Lower leg skin (tissue), 4 donors: ENCODE measurements at regions not wholly inside any gene's neighbourhood (a gene's known extent, or its start where the extent isn't known, plus 50 kb on each side); places are given as distances from the start of the nearest gene placed in this dataset.

Experiments used
- DNase-seq, 2 donors: peaks; one replicate each; pipeline ENCODE4 v3.0.0-alpha.2; 2019; ENCODE audit warnings: low spot score in 2 of 2
- H3K4me3 ChIP-seq: fragments of 200-600 bp; sonication (generic); 2 replicates; pipeline ENCODE4 v1.5.1; 2017; ENCODE audit warnings: mild to moderate bottlenecking, low read depth; ENCODE audit not compliant: poor library complexity, severe bottlenecking
- CTCF ChIP-seq, 3 donors: fragments of 450-650 bp; IDR thresholded peaks; one replicate each; pipeline ENCODE4 v1.5.1; 2016; ENCODE audit warnings: antibody characterized with exemption in 3 of 3, mild to moderate bottlenecking in 3 of 3, moderate library complexity in 2 of 3
- POLR2A ChIP-seq, 2 donors: fragments of 450-650 bp; IDR thresholded peaks; one replicate each; pipeline ENCODE4 v1.6.1; 2016 to 2017; ENCODE audit warnings: antibody characterized with exemption in 2 of 2, mild to moderate bottlenecking in 1 of 2, moderate library complexity in 1 of 2
- WGBS, 2 donors: methylation state at CpG; one replicate each; pipeline ENCODE4 v1.1.5; 2018; 5-methylcytosine and 5-hydroxymethylcytosine counted together
- intact Hi-C: fragments of 100-400 bp; cut with DNase I; formaldehyde crosslinking; loops from one replicate; pipeline ENCODE4 v1.15.0; 2023; ENCODE audit warnings: low total_unique reads

- TF ChIP-seq POLR2A (IDR thresholded peaks at IDR 0.05) (no peak), CTCF (IDR thresholded peaks at IDR 0.05) (no peak)
- WGBS, 2 donors: 47 to 51% methylated on average over 4 of the region's 4 CpGs
- no peak overlapping the region for H3K4me3 ChIP-seq
- intact Hi-C loops: no loop called here
- DNase-seq: no peak
Observed at GRCh38 chr12:58513301-58513834, 406.9 kb downstream of the LRIG3 start.

DNA sequence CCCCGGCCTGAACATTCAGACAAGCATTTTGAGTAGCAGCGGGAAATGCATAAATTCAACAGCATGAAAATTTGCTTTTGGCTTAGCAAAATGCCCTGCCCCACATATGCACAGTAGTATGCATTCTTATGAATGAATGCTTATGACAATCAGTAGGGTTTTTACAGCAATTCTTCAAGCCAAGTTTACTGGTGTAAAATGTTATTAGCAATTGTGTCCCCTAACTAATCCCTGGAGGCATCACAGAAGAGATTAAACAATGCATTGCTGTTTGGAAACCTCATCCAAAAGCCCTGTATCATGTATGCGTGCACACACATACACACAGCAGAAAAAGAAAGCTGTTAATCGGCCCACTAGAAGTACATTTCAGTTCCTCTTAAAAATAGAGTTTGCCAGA is 406.5 kb downstream of the LRIG3 start:
- WGBS, 2 donors: 54 to 60% methylated on average over 4 of the region's 4 CpGs
- no peak for DNase-seq
- no peak overlapping the region for H3K4me3 ChIP-seq
- no peak for TF ChIP-seq POLR2A (IDR thresholded peaks at IDR 0.05)
- no peak for TF ChIP-seq CTCF (IDR thresholded peaks at IDR 0.05)
- intact Hi-C loops: no loop called here

- intact Hi-C loops: no loop called here
- WGBS, 2 donors: 85 to 100% methylated on average over 1 of the region's 1 CpG
- DNase-seq: no peak
- H3K4me3 ChIP-seq: no peak overlapping the region
- TF ChIP-seq CTCF (IDR thresholded peaks at IDR 0.05): no peak
- no peak for TF ChIP-seq POLR2A (IDR thresholded peaks at IDR 0.05)
Observed at GRCh38 chr12:58519839-58520238, 400.5 kb downstream of the LRIG3 start.

DNA sequence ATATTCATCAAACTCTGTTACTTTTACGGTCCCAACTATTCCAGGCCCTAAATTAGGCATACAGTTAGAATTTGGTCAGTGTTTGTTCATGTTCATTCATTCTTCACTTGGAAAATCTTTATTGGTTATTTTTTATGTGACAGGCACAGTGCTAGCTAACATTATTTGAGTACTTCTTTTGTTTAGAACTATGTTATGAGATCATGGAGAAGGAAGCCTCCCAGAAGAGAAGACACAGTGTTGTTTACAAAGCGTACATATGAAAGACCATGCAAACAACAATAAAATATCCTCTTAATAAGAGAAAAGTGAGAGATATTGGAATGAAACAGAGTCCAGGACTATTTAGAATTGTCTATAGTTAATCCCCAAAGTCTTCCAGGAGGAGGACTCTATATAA is 399.2 kb downstream of the LRIG3 start:
- DNase-seq: no peak
- no peak overlapping the region for H3K4me3 ChIP-seq
- TF ChIP-seq CTCF (IDR thresholded peaks at IDR 0.05): no peak
- TF ChIP-seq POLR2A (IDR thresholded peaks at IDR 0.05): no peak
- intact Hi-C loops: no loop called here
- WGBS, 2 donors: 88 to 97% methylated on average over 2 of the region's 2 CpGs

DNA sequence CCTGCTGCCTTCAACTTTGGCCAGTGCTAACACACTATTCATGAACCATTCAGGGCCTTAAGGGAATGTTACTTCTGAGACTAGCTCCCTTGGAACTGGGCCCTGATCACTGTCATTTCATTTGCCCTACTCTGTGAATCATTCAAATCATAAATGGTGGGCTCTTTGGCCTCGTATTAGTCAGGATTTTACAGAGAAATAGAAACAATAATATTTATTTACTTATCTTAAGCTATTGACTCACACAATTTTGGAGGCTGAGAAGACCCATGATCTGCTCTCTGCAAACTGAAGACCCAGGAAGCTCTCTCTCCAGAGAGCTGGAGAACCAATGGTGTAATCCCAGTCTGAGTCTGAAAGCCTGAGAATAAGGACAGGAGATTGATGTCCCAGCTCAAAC is 398.5 kb downstream of the LRIG3 start:
- intact Hi-C loops: no loop called here
- WGBS, 2 donors: 83 to 91% methylated on average over 1 of the region's 1 CpG
- no peak for DNase-seq
- TF ChIP-seq CTCF (IDR thresholded peaks at IDR 0.05) (no peak), POLR2A (IDR thresholded peaks at IDR 0.05) (no peak)
- no peak overlapping the region for H3K4me3 ChIP-seq

- intact Hi-C loops: no loop called here
- no peak overlapping the region for H3K4me3 ChIP-seq
- DNase-seq: no peak
- TF ChIP-seq CTCF (IDR thresholded peaks at IDR 0.05) (no peak), POLR2A (IDR thresholded peaks at IDR 0.05) (no peak)
Observed at GRCh38 chr12:58523360-58523759, 396.9 kb downstream of the LRIG3 start.
